ENCODE measurements at regions not wholly inside any gene's neighbourhood (a gene's known extent, or its start where the extent isn't known, plus 50 kb on each side); places are given as distances from the start of the nearest gene placed in this dataset.

- Histone ChIP-seq H4K20me1 (ENCODE audit: insufficient read depth, low read depth, low read length) (no peaks in the 10 kb centered on the region), H3K27me3 (ENCODE audit: low read length) (no peaks in the 10 kb centered on the region), H3K4me1 (ENCODE audit: low read length) (no peaks in the 10 kb centered on the region), H3K79me2 (ENCODE audit: low read length) (no peaks in the 10 kb centered on the region), H3K36me3 (ENCODE audit: insufficient read depth, low read length) (no peaks in the 10 kb centered on the region), H3K4me3 (ENCODE audit: low read length) (no peak overlapping the region), H3K9me2 (replicated peaks; ENCODE audit: insufficient read depth, low read length) (no peaks in the 10 kb centered on the region), H3K4me2 (ENCODE audit: low read depth, low read length, poor library complexity, severe bottlenecking) (no peak overlapping the region), H3K9me3 (ENCODE audit: low read length) (no peaks in the 10 kb centered on the region), H2AFZ (ENCODE audit: low read length) (no peak overlapping the region), H3K27ac (ENCODE audit: low read length) (no peak overlapping the region), H3K9ac (ENCODE audit: low read length) (no peak overlapping the region)
- DNase-seq: no peak
These were observed 1155.2 kb upstream of the B3GALT2 start for GRCh38 chr1:194341587-194341986.

- Histone ChIP-seq H3K4me2 (ENCODE audit: low read depth, low read length, poor library complexity, severe bottlenecking) (no peak overlapping the region), H3K9me2 (replicated peaks; ENCODE audit: insufficient read depth, low read length) (no peaks in the 10 kb centered on the region), H3K27ac (ENCODE audit: low read length) (no peak overlapping the region), H3K4me3 (ENCODE audit: low read length) (no peak overlapping the region), H3K4me1 (ENCODE audit: low read length) (no peaks in the 10 kb centered on the region), H3K27me3 (ENCODE audit: low read length) (no peaks in the 10 kb centered on the region), H4K20me1 (ENCODE audit: insufficient read depth, low read depth, low read length) (no peaks in the 10 kb centered on the region), H3K9me3 (ENCODE audit: low read length) (no peaks in the 10 kb centered on the region), H3K79me2 (ENCODE audit: low read length) (no peaks in the 10 kb centered on the region), H3K9ac (ENCODE audit: low read length) (no peak overlapping the region), H2AFZ (ENCODE audit: low read length) (no peak overlapping the region), H3K36me3 (ENCODE audit: insufficient read depth, low read length) (no peaks in the 10 kb centered on the region)
- DNase-seq: no peak
These were observed 1153.1 kb upstream of the B3GALT2 start for GRCh38 chr1:194339471-194339870.

- Histone ChIP-seq H3K9ac (ENCODE audit: low read length) (no peak overlapping the region), H3K36me3 (ENCODE audit: insufficient read depth, low read length) (no peaks in the 10 kb centered on the region), H3K4me2 (ENCODE audit: low read depth, low read length, poor library complexity, severe bottlenecking) (no peak overlapping the region), H3K79me2 (ENCODE audit: low read length) (no peaks in the 10 kb centered on the region), H3K27me3 (ENCODE audit: low read length) (no peaks in the 10 kb centered on the region), H2AFZ (ENCODE audit: low read length) (no peak overlapping the region), H4K20me1 (ENCODE audit: insufficient read depth, low read depth, low read length) (no peaks in the 10 kb centered on the region), H3K4me3 (ENCODE audit: low read length) (no peak overlapping the region), H3K9me3 (ENCODE audit: low read length) (no peaks in the 10 kb centered on the region), H3K9me2 (replicated peaks; ENCODE audit: insufficient read depth, low read length) (no peaks in the 10 kb centered on the region), H3K27ac (ENCODE audit: low read length) (no peak overlapping the region), H3K4me1 (ENCODE audit: low read length) (no peaks in the 10 kb centered on the region)
- no peak for DNase-seq
These were observed 1152.0 kb upstream of the B3GALT2 start for GRCh38 chr1:194338241-194338948.

GRCh38 chr1:194333240-194333639 is 1146.8 kb upstream of the B3GALT2 start:
- no peaks in the 10 kb centered on the region for H4K20me1 ChIP-seq (ENCODE audit: insufficient read depth, low read depth, low read length)
- H3K9me3 ChIP-seq (ENCODE audit: low read length): no peaks in the 10 kb centered on the region
- no peaks in the 10 kb centered on the region for H3K27me3 ChIP-seq (ENCODE audit: low read length)
- no peak overlapping the region for H2AFZ ChIP-seq (ENCODE audit: low read length)
- no peak for DNase-seq
- no peaks in the 10 kb centered on the region for H3K9me2 ChIP-seq (replicated peaks; ENCODE audit: insufficient read depth, low read length)
- no peaks in the 10 kb centered on the region for H3K4me1 ChIP-seq (ENCODE audit: low read length)
- H3K27ac ChIP-seq (ENCODE audit: low read length): no peak overlapping the region
- H3K4me3 ChIP-seq (ENCODE audit: low read length): no peak overlapping the region
- no peaks in the 10 kb centered on the region for H3K36me3 ChIP-seq (ENCODE audit: insufficient read depth, low read length)
- no peaks in the 10 kb centered on the region for H3K79me2 ChIP-seq (ENCODE audit: low read length)
- H3K4me2 ChIP-seq (ENCODE audit: low read depth, low read length, poor library complexity, severe bottlenecking): no peak overlapping the region
- H3K9ac ChIP-seq (ENCODE audit: low read length): no peak overlapping the region

- Histone ChIP-seq H4K20me1 (ENCODE audit: insufficient read depth, low read depth, low read length) (no peaks in the 10 kb centered on the region), H3K9ac (ENCODE audit: low read length) (no peak overlapping the region)
These were observed 1145.3 kb upstream of the B3GALT2 start for GRCh38 chr1:194331758-194332157.

GRCh38 chr1:194322751-194323150 is 1136.3 kb upstream of the B3GALT2 start:
- no peak overlapping the region for H3K4me3 ChIP-seq (ENCODE audit: low read length)
- no peaks in the 10 kb centered on the region for H3K79me2 ChIP-seq (ENCODE audit: low read length)
- DNase-seq: no peak
- H3K4me2 ChIP-seq (ENCODE audit: low read depth, low read length, poor library complexity, severe bottlenecking): no peak overlapping the region
- H3K27me3 ChIP-seq (ENCODE audit: low read length): no peaks in the 10 kb centered on the region
- no peaks in the 10 kb centered on the region for H3K36me3 ChIP-seq (ENCODE audit: insufficient read depth, low read length)
- no peaks in the 10 kb centered on the region for H3K4me1 ChIP-seq (ENCODE audit: low read length)
- H4K20me1 ChIP-seq (ENCODE audit: insufficient read depth, low read depth, low read length): no peaks in the 10 kb centered on the region
- H3K9me3 ChIP-seq (ENCODE audit: low read length): no peaks in the 10 kb centered on the region
- no peak overlapping the region for H3K9ac ChIP-seq (ENCODE audit: low read length)
- no peaks in the 10 kb centered on the region for H3K9me2 ChIP-seq (replicated peaks; ENCODE audit: insufficient read depth, low read length)
- no peak overlapping the region for H2AFZ ChIP-seq (ENCODE audit: low read length)
- H3K27ac ChIP-seq (ENCODE audit: low read length): no peak overlapping the region

More at GRCh38 chr1:194331758-194332157, 1145.3 kb upstream of the B3GALT2 start:
- Histone ChIP-seq H3K9me2 (replicated peaks; ENCODE audit: insufficient read depth, low read length) (no peaks in the 10 kb centered on the region), H2AFZ (ENCODE audit: low read length) (no peak overlapping the region), H3K4me1 (ENCODE audit: low read length) (no peaks in the 10 kb centered on the region), H3K36me3 (ENCODE audit: insufficient read depth, low read length) (no peaks in the 10 kb centered on the region), H3K4me3 (ENCODE audit: low read length) (no peak overlapping the region), H3K4me2 (ENCODE audit: low read depth, low read length, poor library complexity, severe bottlenecking) (no peak overlapping the region), H3K9me3 (ENCODE audit: low read length) (no peaks in the 10 kb centered on the region), H3K27me3 (ENCODE audit: low read length) (no peaks in the 10 kb centered on the region), H3K27ac (ENCODE audit: low read length) (no peak overlapping the region), H3K79me2 (ENCODE audit: low read length) (no peaks in the 10 kb centered on the region)
- no peak for DNase-seq

GRCh38 chr1:194318790-194319280 is 1132.4 kb upstream of the B3GALT2 start:
- Histone ChIP-seq H3K79me2 (ENCODE audit: low read length) (no peaks in the 10 kb centered on the region), H3K9me2 (replicated peaks; ENCODE audit: insufficient read depth, low read length) (no peaks in the 10 kb centered on the region), H2AFZ (ENCODE audit: low read length) (no peak overlapping the region), H4K20me1 (ENCODE audit: insufficient read depth, low read depth, low read length) (no peaks in the 10 kb centered on the region), H3K36me3 (ENCODE audit: insufficient read depth, low read length) (no peaks in the 10 kb centered on the region), H3K27ac (ENCODE audit: low read length) (no peak overlapping the region), H3K4me3 (ENCODE audit: low read length) (no peak overlapping the region), H3K27me3 (ENCODE audit: low read length) (no peaks in the 10 kb centered on the region), H3K9ac (ENCODE audit: low read length) (no peak overlapping the region), H3K4me1 (ENCODE audit: low read length) (no peaks in the 10 kb centered on the region), H3K4me2 (ENCODE audit: low read depth, low read length, poor library complexity, severe bottlenecking) (no peak overlapping the region), H3K9me3 (ENCODE audit: low read length) (no peaks in the 10 kb centered on the region)
- no peak for DNase-seq

GRCh38 chr1:194309697-194310096 is 1123.3 kb upstream of the B3GALT2 start:
- no peaks in the 10 kb centered on the region for H3K9me2 ChIP-seq (replicated peaks; ENCODE audit: insufficient read depth, low read length)
- no peaks in the 10 kb centered on the region for H3K36me3 ChIP-seq (ENCODE audit: insufficient read depth, low read length)
- H3K27ac ChIP-seq (ENCODE audit: low read length): no peak overlapping the region
- no peaks in the 10 kb centered on the region for H3K79me2 ChIP-seq (ENCODE audit: low read length)
- H4K20me1 ChIP-seq (ENCODE audit: insufficient read depth, low read depth, low read length): no peaks in the 10 kb centered on the region
- no peak overlapping the region for H3K4me3 ChIP-seq (ENCODE audit: low read length)
- H3K27me3 ChIP-seq (ENCODE audit: low read length): no peaks in the 10 kb centered on the region
- no peaks in the 10 kb centered on the region for H3K9me3 ChIP-seq (ENCODE audit: low read length)
- DNase-seq: no peak
- H2AFZ ChIP-seq (ENCODE audit: low read length): no peak overlapping the region
- H3K9ac ChIP-seq (ENCODE audit: low read length): no peak overlapping the region
- H3K4me2 ChIP-seq (ENCODE audit: low read depth, low read length, poor library complexity, severe bottlenecking): no peak overlapping the region
- H3K4me1 ChIP-seq (ENCODE audit: low read length): no peaks in the 10 kb centered on the region

Data from Karpas-422 (cell line).